ENCODE measurements at regions not wholly inside any gene's neighbourhood (a gene's known extent, or its start where the extent isn't known, plus 50 kb on each side); places are given as distances from the start of the nearest gene placed in this dataset.

- TF ChIP-seq POLR2AphosphoS5 (IDR thresholded peaks at IDR 0.05) (no peak), EP300 (IDR thresholded peaks at IDR 0.05) (no peak), POLR2A (IDR thresholded peaks at IDR 0.05) (no peak)
- TF ChIP-seq, protein P1, sequence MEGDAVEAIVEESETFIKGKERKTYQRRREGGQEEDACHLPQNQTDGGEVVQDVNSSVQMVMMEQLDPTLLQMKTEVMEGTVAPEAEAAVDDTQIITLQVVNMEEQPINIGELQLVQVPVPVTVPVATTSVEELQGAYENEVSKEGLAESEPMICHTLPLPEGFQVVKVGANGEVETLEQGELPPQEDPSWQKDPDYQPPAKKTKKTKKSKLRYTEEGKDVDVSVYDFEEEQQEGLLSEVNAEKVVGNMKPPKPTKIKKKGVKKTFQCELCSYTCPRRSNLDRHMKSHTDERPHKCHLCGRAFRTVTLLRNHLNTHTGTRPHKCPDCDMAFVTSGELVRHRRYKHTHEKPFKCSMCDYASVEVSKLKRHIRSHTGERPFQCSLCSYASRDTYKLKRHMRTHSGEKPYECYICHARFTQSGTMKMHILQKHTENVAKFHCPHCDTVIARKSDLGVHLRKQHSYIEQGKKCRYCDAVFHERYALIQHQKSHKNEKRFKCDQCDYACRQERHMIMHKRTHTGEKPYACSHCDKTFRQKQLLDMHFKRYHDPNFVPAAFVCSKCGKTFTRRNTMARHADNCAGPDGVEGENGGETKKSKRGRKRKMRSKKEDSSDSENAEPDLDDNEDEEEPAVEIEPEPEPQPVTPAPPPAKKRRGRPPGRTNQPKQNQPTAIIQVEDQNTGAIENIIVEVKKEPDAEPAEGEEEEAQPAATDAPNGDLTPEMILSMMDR (IDR thresholded peaks at IDR 0.05) = no peak
Observed at GRCh38 chr2:175401956-175402469, 220.5 kb upstream of the ATP5MC3 start.
